ENCODE measurements at regions not wholly inside any gene's neighbourhood (a gene's known extent, or its start where the extent isn't known, plus 50 kb on each side); places are given as distances from the start of the nearest gene placed in this dataset.

- Mint-ChIP-seq H3K27me3 (ENCODE audit: low read depth) (no peaks in the 10 kb centered on the region), H3K36me3 (ENCODE audit: low read depth) (no peaks in the 10 kb centered on the region), H3K27ac (no peak overlapping the region), H3K4me1 (ENCODE audit: low read depth) (no peaks in the 10 kb centered on the region), H3K4me3 (no peak overlapping the region), H3K9me3 (ENCODE audit: insufficient read depth) (no peaks in the 10 kb centered on the region)
- DNase-seq (no peak), ATAC-seq (no peak)
- ChIA-PET POLR2A (no interaction called here), CTCF (no interaction called here)
Measured at GRCh38 chr12:24172773-24173066, 223.2 kb upstream of the SOX5 start.

GRCh38 chr12:24172031-24172772 is 222.7 kb upstream of the SOX5 start:
- ATAC-seq (no peak), DNase-seq (no peak)
- Mint-ChIP-seq H3K27ac (no peak overlapping the region), H3K9me3 (ENCODE audit: insufficient read depth) (no peaks in the 10 kb centered on the region), H3K36me3 (ENCODE audit: low read depth) (no peaks in the 10 kb centered on the region), H3K27me3 (ENCODE audit: low read depth) (no peaks in the 10 kb centered on the region), H3K4me1 (ENCODE audit: low read depth) (no peaks in the 10 kb centered on the region), H3K4me3 (no peak overlapping the region)
- POLR2A ChIA-PET: no interaction called here
- CTCF ChIA-PET: no interaction called here

GRCh38 chr12:24155042-24155441 is 205.6 kb upstream of the SOX5 start:
- Mint-ChIP-seq H3K36me3 (ENCODE audit: low read depth) (no peaks in the 10 kb centered on the region), H3K4me3 (no peak overlapping the region)
- ATAC-seq: no peak

GRCh38 chr12:24153079-24153478 is 203.6 kb upstream of the SOX5 start:
- CTCF ChIA-PET: no interaction called here
- H3K4me1 Mint-ChIP-seq (ENCODE audit: low read depth): no peaks in the 10 kb centered on the region
- ATAC-seq (no peak), DNase-seq (no peak)
- no peaks in the 10 kb centered on the region for H3K36me3 Mint-ChIP-seq (ENCODE audit: low read depth)
- H3K4me3 Mint-ChIP-seq: no peak overlapping the region
- H3K27me3 Mint-ChIP-seq (ENCODE audit: low read depth): no peaks in the 10 kb centered on the region
- POLR2A ChIA-PET: no interaction called here
- H3K27ac Mint-ChIP-seq: no peak overlapping the region
- no peaks in the 10 kb centered on the region for H3K9me3 Mint-ChIP-seq (ENCODE audit: insufficient read depth)

More at GRCh38 chr12:24155042-24155441, 205.6 kb upstream of the SOX5 start:
- no peaks in the 10 kb centered on the region for H3K9me3 Mint-ChIP-seq (ENCODE audit: insufficient read depth)
- H3K27ac Mint-ChIP-seq: no peak overlapping the region
- ChIA-PET CTCF (no interaction called here), POLR2A (no interaction called here)
- no peaks in the 10 kb centered on the region for H3K27me3 Mint-ChIP-seq (ENCODE audit: low read depth)
- DNase-seq: no peak
- no peaks in the 10 kb centered on the region for H3K4me1 Mint-ChIP-seq (ENCODE audit: low read depth)

GRCh38 chr12:24152270-24152669 is 202.8 kb upstream of the SOX5 start:
- ChIA-PET POLR2A (no interaction called here), CTCF (no interaction called here)
- DNase-seq (no peak), ATAC-seq (no peak)
- Mint-ChIP-seq H3K36me3 (ENCODE audit: low read depth) (no peaks in the 10 kb centered on the region), H3K27me3 (ENCODE audit: low read depth) (no peaks in the 10 kb centered on the region), H3K9me3 (ENCODE audit: insufficient read depth) (no peaks in the 10 kb centered on the region), H3K4me3 (no peak overlapping the region), H3K4me1 (ENCODE audit: low read depth) (no peaks in the 10 kb centered on the region), H3K27ac (no peak overlapping the region)

- DNase-seq (no peak), ATAC-seq (no peak)
- H3K9me3 Mint-ChIP-seq (ENCODE audit: insufficient read depth): peaks cover 4% of the 10 kb centered on the region
- ChIA-PET POLR2A (no interaction called here), CTCF (no interaction called here)
- no peaks in the 10 kb centered on the region for H3K4me1 Mint-ChIP-seq (ENCODE audit: low read depth)
- H3K27me3 Mint-ChIP-seq (ENCODE audit: low read depth): no peaks in the 10 kb centered on the region
- no peak overlapping the region for H3K27ac Mint-ChIP-seq
- no peak overlapping the region for H3K4me3 Mint-ChIP-seq
- no peaks in the 10 kb centered on the region for H3K36me3 Mint-ChIP-seq (ENCODE audit: low read depth)
Measured at GRCh38 chr12:24143928-24144327, 194.5 kb upstream of the SOX5 start.

GRCh38 chr12:24139035-24139434 is 189.6 kb upstream of the SOX5 start:
- ATAC-seq (no peak), DNase-seq (no peak)
- Mint-ChIP-seq H3K4me1 (ENCODE audit: low read depth) (no peaks in the 10 kb centered on the region), H3K27me3 (ENCODE audit: low read depth) (no peaks in the 10 kb centered on the region), H3K36me3 (ENCODE audit: low read depth) (no peaks in the 10 kb centered on the region), H3K27ac (no peak overlapping the region), H3K9me3 (ENCODE audit: insufficient read depth) (peaks cover 4% of the 10 kb centered on the region), H3K4me3 (no peak overlapping the region)
- POLR2A ChIA-PET: no interaction called here
- CTCF ChIA-PET: no interaction called here

GRCh38 chr12:24138041-24138440 is 188.6 kb upstream of the SOX5 start:
- POLR2A ChIA-PET: no interaction called here
- CTCF ChIA-PET: no interaction called here
- Mint-ChIP-seq H3K4me3 (no peak overlapping the region), H3K27me3 (ENCODE audit: low read depth) (no peaks in the 10 kb centered on the region), H3K4me1 (ENCODE audit: low read depth) (no peaks in the 10 kb centered on the region), H3K36me3 (ENCODE audit: low read depth) (no peaks in the 10 kb centered on the region), H3K27ac (no peak overlapping the region), H3K9me3 (ENCODE audit: insufficient read depth) (peaks cover under 1% of the 10 kb centered on the region)
- DNase-seq: no peak
- no peak for ATAC-seq

GRCh38 chr12:24135158-24135850 is 185.8 kb upstream of the SOX5 start:
- no peaks in the 10 kb centered on the region for H3K9me3 Mint-ChIP-seq (ENCODE audit: insufficient read depth)
- no peaks in the 10 kb centered on the region for H3K36me3 Mint-ChIP-seq (ENCODE audit: low read depth)
- ATAC-seq (no peak), DNase-seq (no peak)
- H3K4me3 Mint-ChIP-seq: no peak overlapping the region
- no peaks in the 10 kb centered on the region for H3K27me3 Mint-ChIP-seq (ENCODE audit: low read depth)
- POLR2A ChIA-PET: no interaction called here
- H3K27ac Mint-ChIP-seq: no peak overlapping the region
- CTCF ChIA-PET: no interaction called here
- no peaks in the 10 kb centered on the region for H3K4me1 Mint-ChIP-seq (ENCODE audit: low read depth)

GRCh38 chr12:24134092-24134491 is 184.6 kb upstream of the SOX5 start:
- Mint-ChIP-seq H3K4me3 (no peak overlapping the region), H3K4me1 (ENCODE audit: low read depth) (no peaks in the 10 kb centered on the region), H3K36me3 (ENCODE audit: low read depth) (no peaks in the 10 kb centered on the region), H3K27ac (no peak overlapping the region), H3K27me3 (ENCODE audit: low read depth) (no peaks in the 10 kb centered on the region), H3K9me3 (ENCODE audit: insufficient read depth) (no peaks in the 10 kb centered on the region)
- ATAC-seq: no peak
- POLR2A ChIA-PET: no interaction called here
- CTCF ChIA-PET: no interaction called here
- no peak for DNase-seq

- Mint-ChIP-seq H3K9me3 (ENCODE audit: insufficient read depth) (no peaks in the 10 kb centered on the region), H3K4me3 (no peak overlapping the region), H3K4me1 (ENCODE audit: low read depth) (no peaks in the 10 kb centered on the region), H3K36me3 (ENCODE audit: low read depth) (no peaks in the 10 kb centered on the region), H3K27ac (no peak overlapping the region), H3K27me3 (ENCODE audit: low read depth) (no peaks in the 10 kb centered on the region)
- ChIA-PET POLR2A (no interaction called here), CTCF (no interaction called here)
- ATAC-seq (no peak), DNase-seq (no peak)
Measured at GRCh38 chr12:24133384-24133783, 183.9 kb upstream of the SOX5 start.

GRCh38 chr12:24127919-24128721 is 178.7 kb upstream of the SOX5 start:
- POLR2A ChIA-PET: no interaction called here
- no peak for DNase-seq
- CTCF ChIA-PET: no interaction called here
- Mint-ChIP-seq H3K9me3 (ENCODE audit: insufficient read depth) (no peaks in the 10 kb centered on the region), H3K4me3 (no peak overlapping the region), H3K27me3 (ENCODE audit: low read depth) (no peaks in the 10 kb centered on the region), H3K27ac (no peak overlapping the region), H3K4me1 (ENCODE audit: low read depth) (no peaks in the 10 kb centered on the region), H3K36me3 (ENCODE audit: low read depth) (no peaks in the 10 kb centered on the region)
- no peak for ATAC-seq
